Vagina (tissue), 2 donors: ENCODE measurements at regions not wholly inside any gene's neighbourhood (a gene's known extent, or its start where the extent isn't known, plus 50 kb on each side); places are given as distances from the start of the nearest gene placed in this dataset.

Experiments
- DNase-seq, 2 donors: peaks; one replicate each; pipeline ENCODE4 v3.0.0-alpha.2; 2017; ENCODE audit errors: extremely low spot score in 2 of 2
- H3K27ac ChIP-seq: fragments of 200-600 bp; sonication (generic); one replicate; pipeline ENCODE4 v1.5.1; 2019
- H3K27me3 ChIP-seq: fragments of 200-600 bp; sonication (generic); one replicate; pipeline ENCODE4 v1.5.1; 2019
- H3K36me3 ChIP-seq, 2 donors: fragments of 200-600 bp; sonication (generic); one replicate each; pipeline ENCODE4 v1.5.1; 2017 to 2019
- H3K4me1 ChIP-seq: fragments of 200-600 bp; sonication (generic); one replicate; pipeline ENCODE4 v1.5.1; 2019
- H3K4me3 ChIP-seq, 2 donors: fragments of 200-600 bp; sonication (generic); 1 replicate in 1 of 2; 2 replicates in 1 of 2; pipeline ENCODE4 v1.5.1; 2016 to 2019
- H3K9me3 ChIP-seq: fragments of 200-600 bp; sonication (generic); one replicate; pipeline ENCODE4 v1.5.1; 2019
- CTCF ChIP-seq, 3 experiments: fragments of 450-650 bp in 2 of 3; fragments of 200-600 bp in 1 of 3; sonication (generic) in 1 of 3; IDR thresholded peaks; one replicate each; pipeline ENCODE4 v1.5.1; 2017 to 2019; ENCODE audit warnings: antibody characterized with exemption in 3 of 3, mild to moderate bottlenecking in 2 of 3, moderate library complexity in 2 of 3
- POLR2A ChIP-seq, 2 donors: fragments of 450-650 bp; IDR thresholded peaks; one replicate each; pipeline ENCODE4 v1.6.1; 2017; ENCODE audit warnings: antibody characterized with exemption in 2 of 2, mild to moderate bottlenecking in 2 of 2, moderate library complexity in 2 of 2
- POLR2AphosphoS5 ChIP-seq, 2 donors: sonication (generic); formaldehyde crosslinking; IDR thresholded peaks; one replicate each; pipeline ENCODE4 v1.9.0; 2017; ENCODE audit warnings: antibody characterized with exemption in 2 of 2, mild to moderate bottlenecking in 2 of 2, low read depth in 1 of 2; ENCODE audit not compliant: insufficient read depth in 1 of 2
- intact Hi-C: fragments of 100-400 bp; cut with DNase I; formaldehyde crosslinking; loops from one replicate; pipeline ENCODE4 v1.15.1; 2023

DNA sequence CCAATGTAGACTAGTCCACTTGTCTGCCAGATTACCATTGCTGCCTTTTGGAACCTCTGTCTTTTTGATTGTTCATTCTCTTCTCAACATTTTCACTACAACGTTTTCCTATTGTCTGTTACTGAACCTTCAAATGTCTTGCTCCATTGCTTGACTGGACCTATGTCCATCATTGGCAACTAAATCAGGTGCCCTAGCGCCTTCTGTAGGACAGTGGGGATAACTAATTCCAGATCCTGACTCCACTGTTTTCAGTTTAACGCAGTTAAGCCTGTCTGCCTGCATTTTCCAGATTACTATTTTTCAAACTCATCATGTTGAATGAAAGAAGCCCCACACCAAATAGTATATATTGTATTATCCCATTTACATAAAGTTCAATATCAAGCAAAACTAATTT lies 433.6 kb downstream of the RNF144B start:
- intact Hi-C loops, result no loop called here
- Histone ChIP-seq H3K27ac (no peak overlapping the region), H3K9me3 (peaks cover 15% of the 10 kb centered on the region), H3K36me3 (no peaks in the 10 kb centered on the region), H3K27me3 (no peaks in the 10 kb centered on the region), H3K4me3 (no peak overlapping the region), H3K4me1 (no peaks in the 10 kb centered on the region)
- DNase-seq, result no peak
- no peak for TF ChIP-seq POLR2AphosphoS5 (IDR thresholded peaks at IDR 0.05; ENCODE audit: insufficient read depth in 1 of 2, low read depth in 1 of 2)
- TF ChIP-seq CTCF (IDR thresholded peaks at IDR 0.05), result no peak
- TF ChIP-seq POLR2A (IDR thresholded peaks at IDR 0.05), result no peak

GRCh38 chr6:18823782-18824386 lies 436.7 kb downstream of the RNF144B start:
- no peak for DNase-seq
- peaks cover 15% of the 10 kb centered on the region for H3K9me3 ChIP-seq
- no peaks in the 10 kb centered on the region for H3K4me1 ChIP-seq
- no peak for TF ChIP-seq POLR2AphosphoS5 (IDR thresholded peaks at IDR 0.05; ENCODE audit: insufficient read depth in 1 of 2, low read depth in 1 of 2)
- no peak for TF ChIP-seq POLR2A (IDR thresholded peaks at IDR 0.05)
- TF ChIP-seq CTCF (IDR thresholded peaks at IDR 0.05), result no peak
- no peaks in the 10 kb centered on the region for H3K36me3 ChIP-seq
- intact Hi-C loops, result no loop called here
- no peak overlapping the region for H3K4me3 ChIP-seq
- no peaks in the 10 kb centered on the region for H3K27me3 ChIP-seq
- H3K27ac ChIP-seq, result no peak overlapping the region

DNA sequence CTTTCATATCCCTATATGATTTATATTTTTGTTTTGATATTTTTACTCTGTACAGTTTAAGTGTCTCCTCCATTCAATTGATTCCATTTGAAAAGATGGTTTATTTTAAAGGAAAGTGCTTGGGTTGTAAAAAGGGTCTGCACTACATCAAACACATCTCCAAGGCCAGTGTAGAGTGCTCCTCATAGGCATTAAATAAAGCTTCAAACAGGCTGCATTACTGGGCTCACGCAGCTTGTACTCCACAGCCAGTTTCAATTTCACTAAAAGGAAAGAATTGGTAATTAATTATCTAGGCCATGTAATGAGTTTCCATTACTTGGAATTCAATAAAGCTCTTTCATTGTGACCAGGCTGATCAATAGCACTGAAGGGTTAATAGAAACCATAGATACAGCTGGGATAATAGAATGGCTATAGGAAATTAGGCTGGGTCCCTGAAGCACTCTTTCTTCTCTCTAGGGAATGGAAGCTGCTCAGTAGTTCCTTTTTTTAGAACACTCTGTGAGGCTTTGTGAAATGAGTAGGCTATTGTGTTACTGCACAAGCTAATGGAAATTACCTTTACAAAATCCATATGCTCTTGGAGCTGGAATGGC lies 442.2 kb downstream of the RNF144B start:
- TF ChIP-seq POLR2A (IDR thresholded peaks at IDR 0.05) (no peak), POLR2AphosphoS5 (IDR thresholded peaks at IDR 0.05; ENCODE audit: insufficient read depth in 1 of 2, low read depth in 1 of 2) (no peak), CTCF (IDR thresholded peaks at IDR 0.05) (no peak)
- intact Hi-C loops, result no loop called here
- no peak overlapping the region for H3K4me3 ChIP-seq
- no peaks in the 10 kb centered on the region for H3K36me3 ChIP-seq
- H3K27ac ChIP-seq, result no peak overlapping the region
- no peak for DNase-seq
- H3K27me3 ChIP-seq, result no peaks in the 10 kb centered on the region
- no peaks in the 10 kb centered on the region for H3K9me3 ChIP-seq
- no peaks in the 10 kb centered on the region for H3K4me1 ChIP-seq

DNA sequence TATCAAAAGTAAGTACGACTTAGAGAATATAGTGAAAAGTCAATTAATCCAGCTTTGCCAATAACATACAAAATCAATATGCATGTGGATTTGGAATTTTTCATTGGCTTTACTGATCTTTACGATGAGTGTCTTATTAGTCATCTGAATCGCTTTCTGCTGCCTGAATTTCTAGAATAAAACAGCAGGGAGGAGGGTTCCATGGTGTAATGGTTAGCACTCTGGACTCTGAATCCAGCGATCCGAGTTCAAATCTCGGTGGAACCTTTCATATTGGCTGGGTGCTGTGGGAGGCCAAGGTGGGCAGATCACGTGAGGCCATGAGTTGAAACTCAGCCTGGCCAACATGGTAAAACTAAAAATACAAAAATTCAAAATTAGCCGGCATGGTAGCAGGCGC lies 448.8 kb downstream of the RNF144B start:
- DNase-seq, result no peak
- H3K27me3 ChIP-seq, result no peaks in the 10 kb centered on the region
- intact Hi-C loops, result no loop called here
- no peak overlapping the region for H3K27ac ChIP-seq
- no peak for TF ChIP-seq POLR2A (IDR thresholded peaks at IDR 0.05)
- no peak for TF ChIP-seq POLR2AphosphoS5 (IDR thresholded peaks at IDR 0.05; ENCODE audit: insufficient read depth in 1 of 2, low read depth in 1 of 2)
- no peak for TF ChIP-seq CTCF (IDR thresholded peaks at IDR 0.05)
- no peaks in the 10 kb centered on the region for H3K9me3 ChIP-seq
- no peak overlapping the region for H3K4me3 ChIP-seq
- no peaks in the 10 kb centered on the region for H3K36me3 ChIP-seq
- no peaks in the 10 kb centered on the region for H3K4me1 ChIP-seq

DNA sequence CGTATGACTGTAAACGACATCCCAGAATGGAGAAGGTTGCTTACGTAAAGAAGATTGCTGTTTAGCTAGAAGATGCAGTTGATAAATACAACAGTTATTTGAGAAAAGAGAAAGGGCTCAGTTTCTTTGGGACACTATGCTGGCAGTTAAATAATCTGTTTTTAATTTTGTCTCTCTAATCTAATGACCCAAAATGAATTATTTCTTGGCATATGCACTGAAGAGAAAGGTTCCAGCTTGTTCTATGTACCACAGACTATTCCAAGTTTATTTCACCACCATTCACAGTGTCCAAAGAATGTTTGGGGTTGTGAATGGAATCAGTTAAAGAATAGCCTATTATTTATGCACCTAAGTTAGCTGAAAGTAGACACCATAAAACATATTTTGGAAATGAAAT lies 449.9 kb downstream of the RNF144B start:
- DNase-seq, result no peak
- no peaks in the 10 kb centered on the region for H3K36me3 ChIP-seq
- no peak overlapping the region for H3K27ac ChIP-seq
- H3K9me3 ChIP-seq, result no peaks in the 10 kb centered on the region
- no peaks in the 10 kb centered on the region for H3K27me3 ChIP-seq
- intact Hi-C loops, result no loop called here
- H3K4me1 ChIP-seq, result no peaks in the 10 kb centered on the region
- no peak overlapping the region for H3K4me3 ChIP-seq
- TF ChIP-seq CTCF (IDR thresholded peaks at IDR 0.05), result no peak
- no peak for TF ChIP-seq POLR2A (IDR thresholded peaks at IDR 0.05)
- no peak for TF ChIP-seq POLR2AphosphoS5 (IDR thresholded peaks at IDR 0.05; ENCODE audit: insufficient read depth in 1 of 2, low read depth in 1 of 2)
